ENCODE measurements at regions not wholly inside any gene's neighbourhood (a gene's known extent, or its start where the extent isn't known, plus 50 kb on each side); places are given as distances from the start of the nearest gene placed in this dataset.

GRCh38 chr1:199373139-199373538 lies 654.4 kb upstream of the NR5A2 start:
- DNase-seq: no peak

DNA sequence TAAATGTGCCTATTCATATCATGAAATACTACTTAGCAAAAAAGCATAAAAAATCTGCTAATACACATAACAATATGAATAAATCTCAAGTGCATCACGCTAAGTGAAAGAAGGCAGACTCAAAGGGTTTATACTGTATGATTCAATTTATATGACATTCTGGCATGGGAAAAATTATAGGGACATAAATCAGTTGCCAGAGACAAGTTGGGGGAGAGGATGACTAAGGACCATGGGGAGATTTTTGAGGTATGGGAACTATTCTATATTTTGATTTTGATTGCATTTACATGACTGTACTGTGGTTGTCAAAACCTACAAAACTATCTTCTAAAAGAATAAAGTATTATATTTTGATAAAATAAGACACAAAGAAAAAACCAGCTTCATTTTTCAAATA lies 650.3 kb upstream of the NR5A2 start:
- DNase-seq: no peak

- DNase-seq: no peak
Observed at GRCh38 chr1:199383793-199384192, 643.7 kb upstream of the NR5A2 start.

DNA sequence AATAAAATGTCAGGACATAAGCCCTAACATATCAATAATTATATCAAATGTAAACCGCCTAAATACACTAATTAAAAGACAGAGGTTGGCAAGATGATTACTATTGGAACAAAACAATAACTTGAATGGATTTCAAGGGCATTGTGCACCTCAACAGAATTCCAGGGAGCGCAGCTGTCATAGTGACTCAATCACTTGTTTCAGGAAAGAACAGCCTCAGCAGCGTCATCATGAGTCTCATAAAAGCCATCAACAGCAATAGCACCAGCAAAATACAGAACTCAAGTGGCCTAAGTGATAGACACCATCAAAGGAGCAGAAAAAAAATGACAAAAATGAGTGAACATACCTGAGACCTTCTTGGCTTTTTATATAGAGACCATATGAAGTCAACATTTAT lies 632.7 kb upstream of the NR5A2 start:
- no peak for DNase-seq

DNA sequence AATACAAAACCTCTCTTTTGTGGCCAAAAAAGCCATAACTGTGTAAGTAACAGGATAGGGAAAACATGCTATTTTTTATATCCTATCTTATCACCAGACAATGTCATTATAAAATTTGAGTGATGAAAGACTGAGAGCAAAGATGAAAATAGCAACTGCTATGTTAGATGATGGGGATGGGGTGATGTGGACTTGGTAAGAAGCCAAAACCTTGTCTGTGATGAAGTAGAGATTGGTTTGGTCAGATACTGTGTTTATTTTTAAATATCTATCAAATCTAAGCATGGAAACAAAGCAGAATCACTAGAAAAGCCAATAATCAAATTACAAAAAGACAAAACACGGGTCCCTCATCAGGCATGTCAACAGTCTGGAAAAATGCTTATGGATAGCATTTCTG lies 631.1 kb upstream of the NR5A2 start:
- DNase-seq: no peak

- DNase-seq: no peak
Observed at GRCh38 chr1:199399996-199400724, 627.4 kb upstream of the NR5A2 start.

DNA sequence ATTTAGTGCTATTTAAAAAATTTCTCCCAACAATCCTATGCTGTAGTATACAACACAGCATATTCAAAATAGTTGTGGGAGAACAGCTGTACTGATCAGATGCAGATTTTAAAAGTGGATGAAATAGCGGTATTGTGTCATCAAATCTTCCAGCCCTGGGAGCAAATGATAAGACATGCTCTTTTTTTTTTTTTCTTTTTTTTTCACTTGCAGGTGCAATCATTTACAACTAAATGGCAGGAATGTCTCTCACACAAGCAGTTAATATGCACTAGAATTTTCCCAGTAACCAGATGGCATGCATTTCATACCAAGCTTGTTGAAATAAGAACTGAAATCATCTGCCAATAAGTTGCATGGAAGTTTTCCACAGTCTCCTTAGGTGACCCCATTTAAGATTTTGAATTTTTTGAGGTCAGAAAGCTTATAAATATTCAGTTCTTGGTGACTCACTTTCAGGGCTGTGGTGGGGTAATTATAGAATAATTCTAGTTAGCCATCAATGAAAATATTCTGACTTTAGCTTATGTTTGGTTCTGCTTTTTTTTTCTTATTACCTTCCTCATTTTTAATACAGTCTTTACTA lies 623.9 kb upstream of the NR5A2 start:
- no peak for DNase-seq

DNA sequence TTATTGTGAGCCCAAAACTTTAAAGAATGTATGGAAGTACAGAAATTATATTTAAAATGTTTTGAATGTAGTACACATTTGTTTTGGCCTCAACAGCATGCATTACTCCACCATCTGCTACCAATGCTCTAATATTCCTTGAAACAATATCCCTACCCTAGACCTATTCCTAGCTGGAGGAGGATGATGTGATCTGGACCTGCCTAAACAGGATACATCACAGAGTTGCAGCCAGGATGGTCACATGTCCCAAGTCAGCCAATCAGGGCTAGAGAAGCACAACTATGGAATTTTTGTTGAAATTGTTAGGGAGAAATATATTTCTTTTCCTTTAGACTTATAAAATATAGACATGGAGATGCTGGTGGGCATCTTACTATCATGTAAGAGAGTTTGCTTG lies 623.3 kb upstream of the NR5A2 start:
- no peak for DNase-seq

- no peak for DNase-seq
Observed at GRCh38 chr1:199404976-199405375, 622.5 kb upstream of the NR5A2 start.

DNA sequence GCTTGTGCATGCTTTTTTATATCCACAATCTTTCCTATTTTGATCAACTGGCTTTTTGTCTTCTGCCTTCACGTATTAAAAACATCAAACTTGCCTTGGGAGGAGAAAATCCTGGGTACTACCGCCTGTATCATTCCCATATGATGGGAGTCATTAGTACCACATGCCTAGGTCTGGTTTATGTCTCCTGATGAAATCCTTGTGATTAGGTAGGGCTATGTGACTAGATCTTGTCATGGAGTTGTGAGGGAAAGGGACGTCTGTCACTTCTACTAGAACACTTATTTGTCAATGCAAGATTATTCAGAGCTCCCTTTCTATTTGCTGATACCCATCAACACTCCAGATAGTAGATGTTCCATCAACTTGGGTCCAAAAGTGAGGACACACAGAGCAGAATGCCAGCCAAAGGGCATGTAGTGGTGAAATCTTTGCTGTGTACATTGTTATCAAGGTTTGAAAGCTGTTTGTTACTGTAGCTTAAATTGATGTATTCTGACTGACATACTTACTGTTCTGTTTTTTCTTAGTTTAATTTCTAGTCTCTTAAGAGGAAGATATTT lies 621.8 kb upstream of the NR5A2 start:
- DNase-seq: no peak

DNA sequence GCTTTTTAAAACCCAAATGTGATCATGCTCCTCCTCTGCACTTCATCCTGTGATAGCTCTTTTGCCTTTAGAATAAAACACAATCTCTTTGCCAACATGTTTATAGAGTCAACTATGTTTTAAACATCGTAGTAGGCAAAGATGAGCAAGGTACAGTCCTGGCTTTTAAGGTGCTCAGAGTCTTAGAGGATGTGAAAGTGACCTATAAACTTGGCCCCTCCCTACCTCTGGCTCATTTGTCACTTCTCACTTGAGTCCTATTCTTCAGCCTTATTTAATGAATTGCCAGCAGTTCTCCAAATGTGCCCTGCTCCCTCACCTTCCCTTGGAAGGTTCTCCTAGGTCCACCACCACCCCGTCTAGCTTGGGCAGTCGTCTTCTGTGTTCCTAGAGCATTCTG lies 617.0 kb upstream of the NR5A2 start:
- no peak for DNase-seq

DNA sequence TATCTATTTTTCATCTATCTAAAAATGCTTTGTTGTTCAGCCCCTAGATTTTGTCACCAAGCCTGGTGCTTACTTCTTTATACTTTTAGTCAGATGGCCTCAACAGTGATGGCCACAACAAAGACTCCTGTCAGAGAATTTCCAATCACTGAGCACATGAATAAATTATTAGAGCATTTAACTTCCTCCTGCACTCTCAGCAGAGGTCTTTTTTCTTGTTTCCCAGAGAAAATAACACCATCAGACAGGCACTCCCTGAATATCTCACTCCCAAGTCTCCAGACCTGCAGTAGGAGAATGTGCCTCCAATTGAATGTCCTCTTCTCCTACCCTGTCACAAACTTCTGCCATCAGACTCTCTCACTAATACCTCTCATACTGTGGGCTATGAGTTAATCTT lies 616.0 kb upstream of the NR5A2 start:
- no peak for DNase-seq

- DNase-seq: no peak
Observed at GRCh38 chr1:199422206-199422605, 605.3 kb upstream of the NR5A2 start.

DNA sequence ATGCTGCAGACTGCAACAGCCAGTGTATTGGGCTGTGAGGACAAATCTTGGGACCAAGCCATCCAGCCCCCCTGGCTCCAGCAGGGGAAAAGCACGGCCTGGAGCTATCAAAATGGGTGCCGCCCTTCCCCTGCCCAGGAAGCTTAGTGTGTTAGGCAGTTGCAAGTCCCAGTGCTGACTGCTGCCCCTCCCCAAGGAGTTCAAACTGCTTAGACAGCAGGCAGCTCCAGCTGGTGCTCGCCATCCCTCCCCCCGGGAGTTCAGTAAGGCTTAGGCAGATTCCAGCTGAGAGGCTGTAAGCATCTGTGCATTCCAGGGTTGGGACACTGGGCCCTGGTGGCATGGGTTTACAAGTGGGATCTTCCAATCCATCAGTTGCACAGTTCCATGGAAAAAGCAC lies 579.6 kb upstream of the NR5A2 start:
- DNase-seq: no peak

DNA sequence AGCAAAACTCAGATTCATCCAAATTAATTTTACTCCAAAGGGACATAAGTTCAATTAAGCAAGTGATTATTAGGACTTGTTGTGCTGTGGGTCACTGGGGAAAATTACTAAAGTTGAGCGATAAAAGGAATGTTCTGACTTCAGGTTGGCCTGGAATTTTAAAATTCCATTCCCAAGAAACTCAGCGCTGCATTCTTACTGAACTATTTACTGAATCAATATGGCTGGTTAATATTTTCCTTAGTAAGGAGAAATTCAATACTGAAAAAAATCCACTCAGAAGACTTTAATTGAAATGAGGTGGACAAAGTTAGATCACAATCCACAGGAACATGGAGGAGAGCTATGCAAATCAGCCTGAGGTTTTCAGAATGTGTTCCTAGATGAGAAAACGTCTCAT lies 578.9 kb upstream of the NR5A2 start:
- no peak for DNase-seq

DNA sequence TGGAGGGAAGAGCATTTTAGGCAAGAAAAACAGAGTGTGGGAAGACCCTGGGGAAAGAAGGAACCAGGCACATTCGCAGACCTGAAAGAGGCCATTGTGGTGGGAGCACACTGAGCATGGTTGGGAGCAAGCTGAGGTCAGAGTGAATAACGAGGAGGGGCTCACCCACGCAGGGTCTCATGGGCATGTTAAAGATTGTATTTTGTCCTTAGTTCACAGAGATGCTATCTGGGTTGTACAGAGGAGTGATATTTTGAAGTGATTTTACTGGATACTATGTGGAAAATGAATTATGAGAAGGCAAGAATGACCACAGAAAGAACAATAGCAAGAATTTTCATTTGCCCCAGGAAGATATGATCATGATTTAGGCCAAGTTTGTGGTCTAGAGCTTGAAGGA lies 578.3 kb upstream of the NR5A2 start:
- no peak for DNase-seq

GRCh38 chr1:199449681-199450080 lies 577.8 kb upstream of the NR5A2 start:
- DNase-seq: no peak

GRCh38 chr1:199452627-199453026 lies 574.9 kb upstream of the NR5A2 start:
- DNase-seq: no peak

- DNase-seq: no peak
Observed at GRCh38 chr1:199453723-199454122, 573.8 kb upstream of the NR5A2 start.

GRCh38 chr1:199460933-199461332 lies 566.6 kb upstream of the NR5A2 start:
- no peak for DNase-seq

GRCh38 chr1:199463521-199464127 lies 563.9 kb upstream of the NR5A2 start:
- no peak for DNase-seq

- DNase-seq: no peak
Observed at GRCh38 chr1:199466961-199467360, 560.5 kb upstream of the NR5A2 start.

- no peak for DNase-seq
Observed at GRCh38 chr1:199472018-199472417, 555.5 kb upstream of the NR5A2 start.

DNA sequence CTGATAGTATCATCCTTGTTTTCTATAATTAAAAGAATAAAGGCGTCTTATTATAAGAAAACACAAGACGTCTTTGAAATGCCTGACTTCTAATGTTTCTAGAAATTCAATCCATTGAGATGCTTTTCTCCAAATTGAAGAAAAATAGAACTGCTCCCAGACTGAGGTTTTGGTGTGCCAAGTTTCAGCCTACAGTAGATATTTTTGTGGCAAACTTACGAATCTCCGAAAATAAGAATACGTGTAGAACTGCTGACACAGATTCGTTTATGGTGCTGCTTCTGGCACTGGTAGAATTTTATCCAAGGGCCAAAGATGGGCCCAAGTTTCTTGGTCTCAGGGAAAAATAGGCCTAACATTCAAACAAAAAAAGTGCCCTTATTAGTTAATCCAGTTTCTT lies 554.5 kb upstream of the NR5A2 start:
- no peak for DNase-seq

Measured in activated CD4-positive, CD25-positive, alpha-beta regulatory T cell treated with anti-CD3 and anti-CD28 coated beads, Interleukin-2, amount 50 U/mL, for 72 hours (primary cell).